ENCODE measurements at regions not wholly inside any gene's neighbourhood (a gene's known extent, or its start where the extent isn't known, plus 50 kb on each side); places are given as distances from the start of the nearest gene placed in this dataset.
A peak's percentile ranks its signal among the peaks of the same experiment; 100 is the strongest.

- TF ChIP-seq, protein P1, sequence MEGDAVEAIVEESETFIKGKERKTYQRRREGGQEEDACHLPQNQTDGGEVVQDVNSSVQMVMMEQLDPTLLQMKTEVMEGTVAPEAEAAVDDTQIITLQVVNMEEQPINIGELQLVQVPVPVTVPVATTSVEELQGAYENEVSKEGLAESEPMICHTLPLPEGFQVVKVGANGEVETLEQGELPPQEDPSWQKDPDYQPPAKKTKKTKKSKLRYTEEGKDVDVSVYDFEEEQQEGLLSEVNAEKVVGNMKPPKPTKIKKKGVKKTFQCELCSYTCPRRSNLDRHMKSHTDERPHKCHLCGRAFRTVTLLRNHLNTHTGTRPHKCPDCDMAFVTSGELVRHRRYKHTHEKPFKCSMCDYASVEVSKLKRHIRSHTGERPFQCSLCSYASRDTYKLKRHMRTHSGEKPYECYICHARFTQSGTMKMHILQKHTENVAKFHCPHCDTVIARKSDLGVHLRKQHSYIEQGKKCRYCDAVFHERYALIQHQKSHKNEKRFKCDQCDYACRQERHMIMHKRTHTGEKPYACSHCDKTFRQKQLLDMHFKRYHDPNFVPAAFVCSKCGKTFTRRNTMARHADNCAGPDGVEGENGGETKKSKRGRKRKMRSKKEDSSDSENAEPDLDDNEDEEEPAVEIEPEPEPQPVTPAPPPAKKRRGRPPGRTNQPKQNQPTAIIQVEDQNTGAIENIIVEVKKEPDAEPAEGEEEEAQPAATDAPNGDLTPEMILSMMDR (IDR thresholded peaks at IDR 0.05) = no peak
- TF ChIP-seq POLR2AphosphoS5 (IDR thresholded peaks at IDR 0.05) (peak in 2 of 3 donors; percentile 16 to 42), POLR2A (IDR thresholded peaks at IDR 0.05) (no peak), EP300 (IDR thresholded peaks at IDR 0.05; ENCODE audit: low read depth) (no peak)
Measured at GRCh38 chr12:118488034-118488433, 111.7 kb downstream of the SUDS3 start.
